GM18858 (cell line): ENCODE measurements at regions not wholly inside any gene's neighbourhood (a gene's known extent, or its start where the extent isn't known, plus 50 kb on each side); places are given as distances from the start of the nearest gene placed in this dataset.

ENCODE experiments used
- ATAC-seq: cut with Tn5 transposase; IDR thresholded peaks from one replicate; pipeline ENCODE4 v1.9.1; 2021; ENCODE audit not compliant: unreplicated experiment

DNA sequence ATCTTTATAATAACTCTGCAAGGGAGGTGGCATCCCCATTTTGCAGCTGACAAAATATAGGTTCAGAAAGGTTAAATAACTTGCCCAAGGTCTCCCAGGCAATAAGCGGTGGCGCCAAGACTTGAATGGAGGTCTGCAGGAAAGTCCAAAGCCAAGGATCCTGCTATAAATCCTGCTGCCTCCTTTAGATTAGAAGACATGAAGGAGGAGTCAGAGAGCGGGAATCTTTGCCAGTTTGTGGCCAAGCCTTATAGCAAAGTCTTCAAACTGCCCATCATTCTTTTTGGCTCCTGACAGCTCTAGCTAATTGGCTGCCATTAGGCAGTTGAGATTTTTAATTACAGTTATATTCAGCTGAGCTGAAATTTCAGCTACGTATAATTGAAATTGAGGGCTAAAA, 114.3 kb downstream of the C1D start:
- no peak for ATAC-seq

DNA sequence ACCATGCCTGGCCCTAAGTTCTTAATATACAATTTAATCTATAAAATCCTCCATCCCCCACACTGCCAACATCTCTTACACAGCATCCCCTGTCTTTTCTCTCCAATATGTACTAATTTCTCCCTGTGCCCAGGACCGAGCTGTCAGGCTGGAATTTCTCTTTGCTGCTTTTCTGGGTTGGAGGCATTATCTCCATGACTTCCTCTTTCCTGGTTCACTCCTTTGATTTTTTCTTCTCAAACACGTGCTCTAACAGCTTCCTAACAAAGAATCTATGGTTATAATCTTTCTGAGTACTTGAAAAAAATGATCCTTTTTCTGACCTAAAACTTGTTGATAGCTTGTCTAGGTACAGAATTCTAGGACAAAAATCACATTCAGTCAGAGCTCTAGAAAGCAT, 112.8 kb downstream of the C1D start:
- no peak for ATAC-seq

DNA sequence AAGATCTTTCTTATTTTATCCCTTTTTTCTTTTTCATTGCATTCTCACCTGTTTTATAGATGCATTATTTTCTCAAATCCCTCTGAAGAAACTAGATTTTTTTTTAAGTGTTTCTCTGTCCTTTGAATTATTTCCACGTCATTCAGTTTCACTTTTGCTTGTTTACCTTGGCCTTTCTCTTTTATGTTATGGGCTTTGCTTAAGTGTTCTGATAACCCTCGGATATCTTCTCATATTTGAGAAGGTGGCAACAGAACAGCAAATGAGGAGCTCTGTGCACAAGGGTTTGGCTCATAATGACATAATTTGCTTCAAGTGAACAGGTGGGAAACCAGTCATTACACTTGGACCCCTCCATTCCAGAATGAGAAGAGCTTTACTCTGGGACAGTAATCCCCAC, 111.9 kb downstream of the C1D start:
- no peak for ATAC-seq

DNA sequence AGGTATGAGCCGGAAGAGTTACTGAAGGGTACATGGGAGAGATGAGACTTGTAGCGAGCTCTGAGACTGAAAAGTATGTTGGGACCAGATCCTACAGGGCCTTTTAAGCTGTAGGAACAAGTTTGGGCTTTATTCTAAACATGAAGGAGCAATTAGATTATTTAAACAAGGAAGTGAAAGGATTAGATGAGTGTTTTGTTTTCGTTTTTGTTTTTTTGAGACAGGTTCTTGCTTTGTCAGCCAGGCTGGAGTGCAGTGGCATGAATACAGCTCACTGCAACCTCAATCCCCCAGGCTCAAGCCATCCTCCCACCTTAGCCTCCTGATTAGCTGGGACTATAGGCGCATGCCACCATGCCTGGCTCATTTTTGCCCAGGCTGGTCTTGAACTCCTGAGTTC, 110.7 kb downstream of the C1D start:
- ATAC-seq: peak; percentile 88

DNA sequence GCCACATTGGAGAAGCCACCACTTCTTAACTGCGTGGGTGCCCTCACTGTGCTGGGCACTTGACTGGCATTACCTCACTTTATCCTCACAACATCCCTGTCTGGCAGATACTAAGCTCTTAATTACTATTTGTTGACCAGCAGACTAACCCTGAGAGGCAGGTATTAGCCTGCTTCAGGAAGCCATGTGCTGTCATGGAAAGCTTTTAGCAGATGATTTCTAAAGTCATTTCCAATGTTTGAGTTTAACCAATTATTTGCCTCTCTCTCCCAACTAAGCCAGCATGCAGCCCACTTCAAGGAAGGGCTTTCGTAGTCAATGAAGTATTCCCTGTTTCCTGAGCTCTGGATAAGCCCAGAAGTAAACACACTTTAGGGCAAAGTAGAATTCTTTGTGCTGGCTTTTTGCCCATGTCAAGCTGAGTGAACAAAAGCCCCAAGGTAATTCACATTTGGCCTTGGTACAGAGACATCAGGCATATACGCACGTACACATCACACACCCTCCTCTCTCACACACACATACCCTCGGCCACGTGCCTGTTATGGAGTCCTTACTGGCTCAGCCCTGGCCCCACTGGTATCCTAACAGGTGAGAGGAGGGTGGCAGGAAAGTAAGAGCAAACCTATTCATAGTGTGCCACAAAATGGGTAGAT, 108.6 kb downstream of the C1D start:
- no peak for ATAC-seq

DNA sequence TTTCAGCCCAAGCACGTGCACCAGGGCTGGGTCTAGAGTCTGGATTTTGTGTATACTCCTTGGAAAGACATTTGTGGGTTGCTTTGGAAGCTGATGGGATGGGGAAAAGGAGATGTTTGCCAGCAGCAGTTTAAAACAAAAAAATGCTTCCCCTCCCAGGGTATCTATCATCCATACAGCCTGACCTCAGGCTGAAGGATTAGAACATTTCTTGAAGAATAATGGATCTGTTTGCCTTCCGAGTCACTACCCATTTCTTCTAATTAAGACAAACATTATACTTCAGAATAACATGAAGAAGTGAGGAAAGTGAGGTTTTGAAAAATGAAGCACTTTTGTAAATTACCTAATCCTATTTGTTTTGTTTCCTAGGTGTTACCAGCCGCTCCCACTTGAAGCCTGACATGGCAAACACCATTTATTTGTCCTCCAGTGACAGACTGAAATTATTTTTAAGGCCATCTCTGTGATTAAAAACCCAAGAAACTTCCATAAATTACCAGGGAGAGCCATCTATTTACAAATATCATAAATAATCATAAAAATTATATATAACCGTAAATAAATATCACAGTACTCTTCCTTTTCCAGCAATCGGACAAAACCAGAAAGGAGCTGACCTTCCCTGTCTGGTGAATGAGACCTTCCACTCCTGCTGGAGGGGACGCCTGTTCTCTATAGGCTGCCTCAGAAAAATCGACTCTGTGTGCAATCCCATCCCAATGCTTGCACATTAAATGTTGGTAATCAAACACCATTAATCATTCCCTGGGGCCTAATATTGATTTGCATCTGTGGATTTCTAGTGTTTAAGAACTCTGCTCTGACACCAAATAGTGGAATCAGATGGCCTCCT, 106.8 kb downstream of the C1D start:
- ATAC-seq: no peak

DNA sequence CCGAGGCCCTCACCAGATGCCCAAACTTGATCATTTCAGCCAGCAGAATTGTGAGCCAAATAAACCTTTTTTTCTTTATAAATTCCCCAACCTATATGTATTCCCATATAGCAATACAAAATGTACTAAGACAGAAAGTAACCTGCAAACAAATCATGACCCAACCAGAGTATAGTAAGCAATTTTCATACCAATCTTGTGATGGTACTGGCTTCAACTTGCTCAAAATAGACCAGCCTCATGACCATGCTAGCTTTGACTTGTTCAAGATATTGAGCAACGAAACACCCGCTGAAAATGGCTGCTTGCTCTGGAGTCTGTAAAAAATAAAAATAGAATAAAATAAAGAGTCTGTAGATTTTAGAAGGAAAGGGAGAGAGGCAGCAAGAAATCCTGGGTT, 97.6 kb downstream of the C1D start:
- no peak for ATAC-seq

DNA sequence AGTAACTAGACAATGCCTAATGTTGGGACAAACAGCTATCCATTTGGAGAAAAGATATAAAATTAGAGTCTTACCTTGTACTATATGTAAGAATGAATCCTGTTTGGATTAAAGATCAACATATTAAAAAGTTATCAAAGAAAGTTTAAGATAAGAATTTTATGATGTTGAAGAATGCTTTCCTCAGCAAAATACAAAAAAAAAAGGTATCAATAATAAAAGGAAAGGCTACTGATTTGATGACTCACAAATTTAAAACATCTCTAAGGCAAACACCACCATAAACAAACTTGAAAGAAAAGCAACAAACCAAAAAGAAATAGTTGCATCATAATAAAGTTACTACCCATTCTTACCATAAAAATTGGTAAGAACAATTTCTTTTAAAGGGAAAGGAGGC, 92.7 kb downstream of the C1D start:
- ATAC-seq: no peak

DNA sequence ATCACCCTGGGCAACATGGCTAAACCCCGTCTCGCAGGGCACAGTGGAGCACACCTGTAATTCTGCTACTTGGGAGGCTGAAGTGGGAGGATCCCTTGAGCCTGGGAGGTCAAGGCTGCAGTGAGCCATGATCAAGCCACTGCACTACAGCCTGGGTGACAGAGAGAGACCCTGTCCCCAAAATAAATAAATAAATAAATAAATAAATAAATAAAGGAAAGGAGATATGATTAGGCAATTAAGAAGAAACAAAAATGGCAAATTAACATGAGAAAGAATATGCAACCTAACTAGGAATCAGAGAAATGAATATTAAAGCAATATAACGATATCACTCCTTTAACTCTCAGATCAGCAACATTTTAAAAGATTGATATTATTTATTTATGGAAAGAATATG, 92.3 kb downstream of the C1D start:
- ATAC-seq: no peak

DNA sequence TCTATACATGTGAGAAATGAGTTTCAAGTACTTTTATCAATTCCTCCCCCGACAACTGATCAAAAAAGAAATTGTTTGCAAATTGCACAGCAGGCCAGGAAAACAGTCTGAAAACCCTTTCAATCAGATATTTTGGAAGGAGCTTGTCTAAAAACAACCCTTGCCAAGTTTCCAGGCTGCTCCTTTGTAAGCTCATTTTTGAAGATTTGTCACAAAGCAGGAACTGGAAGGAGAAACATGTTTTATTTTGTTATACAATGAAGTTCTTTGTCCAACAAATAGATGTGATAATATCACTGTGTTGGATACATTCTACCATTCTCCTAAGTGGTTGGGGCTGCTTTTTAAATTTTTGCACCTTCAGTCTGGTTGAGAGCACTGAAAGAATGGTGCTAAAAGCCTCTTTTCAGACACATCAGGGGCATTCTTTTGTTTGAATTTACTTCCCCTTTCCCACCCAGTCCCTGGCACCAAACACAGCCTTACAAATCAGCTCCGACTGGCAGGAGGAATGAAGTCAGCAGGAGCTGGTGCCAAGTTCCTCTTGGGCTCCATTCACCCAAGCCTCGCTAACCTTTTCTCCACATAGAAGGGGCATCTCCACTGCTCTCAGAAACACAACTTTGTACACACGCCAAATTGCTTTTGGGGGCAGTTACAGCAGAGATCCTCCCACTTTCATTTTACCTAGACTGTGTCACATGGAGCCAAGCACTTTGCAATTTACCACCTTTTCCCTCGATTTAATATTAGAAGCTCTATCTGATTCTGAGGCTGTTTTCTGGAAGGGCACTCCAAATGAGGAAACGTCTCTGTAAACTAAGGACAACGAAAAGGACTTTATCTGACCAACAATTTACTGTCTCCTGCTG, 88.0 kb downstream of the C1D start:
- no peak for ATAC-seq

DNA sequence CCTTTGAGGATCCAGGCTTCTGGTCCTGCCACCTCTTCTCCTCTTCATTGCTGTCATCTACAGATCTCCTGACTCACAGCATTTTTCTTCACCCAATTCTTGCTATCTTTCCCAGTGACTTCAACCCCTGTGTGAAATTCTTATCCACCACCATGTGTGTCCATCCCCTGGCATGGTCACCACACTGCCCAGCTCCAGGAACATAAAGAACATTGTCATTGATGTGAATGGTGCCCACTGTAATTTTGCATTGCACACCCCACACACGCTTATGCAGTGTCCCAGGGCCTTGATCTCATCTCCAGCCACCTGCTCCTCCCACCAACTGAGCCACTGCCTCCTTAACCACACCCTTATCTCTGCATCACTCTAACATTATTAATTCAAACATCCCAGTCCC, 85.3 kb downstream of the C1D start:
- ATAC-seq: no peak

DNA sequence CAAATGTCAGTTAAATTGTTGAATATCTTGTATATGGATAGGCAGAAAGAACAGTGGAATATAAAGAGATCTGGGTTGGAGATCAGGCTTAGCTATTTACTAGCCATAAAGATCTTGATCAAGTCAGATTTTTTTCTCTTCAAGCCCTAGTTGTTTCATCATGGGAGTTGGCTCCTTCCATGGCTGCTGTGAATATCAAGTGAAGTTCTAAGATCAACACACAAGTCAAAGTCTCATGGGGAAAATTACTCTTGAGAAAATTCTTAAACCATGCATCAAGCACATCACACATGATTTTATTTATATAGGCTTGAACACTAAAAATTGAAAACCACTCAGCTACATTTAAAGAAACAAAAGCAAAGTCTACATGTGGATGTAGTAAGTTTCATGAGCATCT, 79.8 kb downstream of the C1D start:
- ATAC-seq: no peak

DNA sequence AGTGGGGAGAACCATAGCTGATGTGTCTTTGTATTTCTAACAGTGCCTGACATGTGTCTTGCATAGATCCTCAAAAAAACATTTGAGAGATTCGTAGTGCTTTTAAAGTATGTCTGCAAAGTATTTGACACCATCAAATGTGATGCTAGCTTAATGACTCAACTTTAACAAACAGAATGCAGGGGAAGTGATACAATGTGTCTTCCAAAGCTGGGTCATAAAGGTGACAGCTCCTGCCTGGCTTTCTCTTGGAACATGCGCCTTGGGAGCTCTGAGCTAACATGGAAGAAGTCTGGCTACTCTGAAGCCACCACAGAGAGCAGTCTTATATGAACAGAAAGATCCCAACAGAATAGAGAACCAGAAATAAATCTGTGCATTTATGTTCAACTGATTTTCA, 78.2 kb downstream of the C1D start:
- no peak for ATAC-seq

DNA sequence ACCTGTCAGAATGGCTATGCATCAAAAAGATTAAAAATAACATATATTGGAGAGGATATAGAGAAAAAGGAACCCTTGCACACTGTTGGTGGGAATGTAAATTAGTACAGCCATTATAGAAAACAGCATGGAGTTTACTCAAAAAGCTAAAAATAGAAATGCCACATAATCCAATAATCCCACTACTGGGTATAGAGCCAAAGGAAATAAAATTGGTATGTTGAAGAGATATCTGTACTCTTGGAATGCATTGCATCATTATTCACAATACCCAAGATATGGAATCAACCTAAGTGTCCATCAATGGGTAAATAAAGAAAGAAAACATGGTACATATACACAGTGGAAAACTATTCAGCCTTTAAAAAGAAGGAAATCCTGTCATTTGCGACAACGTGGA, 77.2 kb downstream of the C1D start:
- ATAC-seq: no peak

DNA sequence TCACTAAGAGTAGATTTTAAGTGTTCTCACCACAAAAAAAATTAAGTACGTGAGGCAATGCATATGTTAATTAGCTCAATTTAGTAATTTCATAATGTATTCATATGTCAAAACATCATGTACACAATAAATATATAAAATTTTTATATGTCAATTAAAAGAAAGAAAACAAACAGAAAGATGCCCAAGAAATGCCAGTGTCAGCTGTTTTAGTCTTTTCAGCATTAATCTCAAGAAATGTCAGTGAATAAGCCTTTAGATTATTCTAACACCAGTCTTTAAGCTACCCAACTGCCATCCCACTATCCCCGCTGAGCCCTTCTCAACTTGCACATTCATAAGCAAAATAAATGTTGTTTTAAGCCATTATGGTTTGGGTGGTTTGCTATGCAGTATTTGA, 76.5 kb downstream of the C1D start:
- ATAC-seq: no peak
